ENCODE measurements at regions not wholly inside any gene's neighbourhood (a gene's known extent, or its start where the extent isn't known, plus 50 kb on each side); places are given as distances from the start of the nearest gene placed in this dataset.

DNA sequence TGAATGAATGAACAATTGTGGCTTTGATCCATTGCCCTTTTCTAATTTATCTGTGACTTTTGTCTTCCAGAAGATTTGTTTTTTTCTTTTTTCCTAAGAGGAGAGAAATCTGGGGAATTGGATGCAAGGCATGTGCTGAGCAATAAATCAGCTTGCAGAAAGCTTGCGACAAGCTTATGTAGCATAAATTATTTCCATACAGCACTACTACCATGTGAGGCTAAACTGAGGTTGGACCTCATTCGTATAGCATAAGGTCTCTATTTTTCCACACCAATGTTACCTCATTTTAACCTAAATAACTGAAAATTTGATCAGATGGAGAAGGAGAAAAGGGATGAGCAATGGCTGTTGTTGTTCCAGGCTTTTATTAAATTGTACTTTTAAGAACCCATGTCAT is 455.6 kb downstream of the TUSC7 start:
- intact Hi-C loops (cut with micrococcal nuclease; ENCODE audit: unreplicated experiment), result no loop called here
- TF ChIP-seq CTCF (IDR thresholded peaks at IDR 0.05; ENCODE audit: insufficient read depth in 1 of 2, low read depth in 1 of 2, low read length in 1 of 2, severe bottlenecking in 1 of 2, unreplicated experiment in 1 of 2), result no peak
- Mint-ChIP-seq H3K27ac (ENCODE audit: unreplicated experiment) (no peak overlapping the region), H3K4me3 (ENCODE audit: unreplicated experiment) (no peak overlapping the region), H3K9me3 (ENCODE audit: unreplicated experiment) (no peaks in the 10 kb centered on the region), H3K27me3 (ENCODE audit: insufficient read depth, unreplicated experiment) (peaks cover 2% of the 10 kb centered on the region), H3K36me3 (ENCODE audit: insufficient read depth, unreplicated experiment) (no peaks in the 10 kb centered on the region), H3K4me1 (ENCODE audit: low read depth, unreplicated experiment) (peaks cover 11% of the 10 kb centered on the region)
- no peaks in the 10 kb centered on the region for H3K27me3 ChIP-seq (replicated peaks; ENCODE audit: control insufficient read depth, insufficient read depth, low read length)
- H3K36me3 ChIP-seq (ENCODE audit: control insufficient read depth, insufficient read depth, low read length), result no peaks in the 10 kb centered on the region
- ChIA-PET CTCF (no interaction called here), POLR2A (no interaction called here)
- no peak overlapping the region for H3K4me3 ChIP-seq (ENCODE audit: low read depth, low read length)
- DNase-seq, result no peak
- H3K4me1 ChIP-seq, result peaks cover 5% of the 10 kb centered on the region; the same call in 1 of the 2 replicates
- H3K9me3 ChIP-seq, result no peaks in the 10 kb centered on the region
- BruUV-seq (replicated peaks), result no TSS peak

GRCh38 chr3:117165601-117166051 is 456.0 kb downstream of the TUSC7 start:
- Mint-ChIP-seq H3K27ac (ENCODE audit: unreplicated experiment) (no peak overlapping the region), H3K4me1 (ENCODE audit: low read depth, unreplicated experiment) (peaks cover 10% of the 10 kb centered on the region), H3K9me3 (ENCODE audit: unreplicated experiment) (no peaks in the 10 kb centered on the region), H3K27me3 (ENCODE audit: insufficient read depth, unreplicated experiment) (peaks cover 2% of the 10 kb centered on the region), H3K36me3 (ENCODE audit: insufficient read depth, unreplicated experiment) (no peaks in the 10 kb centered on the region), H3K4me3 (ENCODE audit: unreplicated experiment) (no peak overlapping the region)
- H3K9me3 ChIP-seq, result no peaks in the 10 kb centered on the region
- no peaks in the 10 kb centered on the region for H3K27me3 ChIP-seq (replicated peaks; ENCODE audit: control insufficient read depth, insufficient read depth, low read length)
- BruUV-seq (replicated peaks), result no TSS peak
- no peak overlapping the region for H3K4me3 ChIP-seq (ENCODE audit: low read depth, low read length)
- H3K4me1 ChIP-seq, result peaks cover 5% of the 10 kb centered on the region; the same call in 1 of the 2 replicates
- intact Hi-C loops (cut with micrococcal nuclease; ENCODE audit: unreplicated experiment), result no loop called here
- H3K36me3 ChIP-seq (ENCODE audit: control insufficient read depth, insufficient read depth, low read length), result no peaks in the 10 kb centered on the region
- peak; percentile 29 to 45 for DNase-seq
- POLR2A ChIA-PET, result no interaction called here
- TF ChIP-seq CTCF (IDR thresholded peaks at IDR 0.05; ENCODE audit: insufficient read depth in 1 of 2, low read depth in 1 of 2, low read length in 1 of 2, severe bottlenecking in 1 of 2, unreplicated experiment in 1 of 2), result no peak
- CTCF ChIA-PET, result no interaction called here

DNA sequence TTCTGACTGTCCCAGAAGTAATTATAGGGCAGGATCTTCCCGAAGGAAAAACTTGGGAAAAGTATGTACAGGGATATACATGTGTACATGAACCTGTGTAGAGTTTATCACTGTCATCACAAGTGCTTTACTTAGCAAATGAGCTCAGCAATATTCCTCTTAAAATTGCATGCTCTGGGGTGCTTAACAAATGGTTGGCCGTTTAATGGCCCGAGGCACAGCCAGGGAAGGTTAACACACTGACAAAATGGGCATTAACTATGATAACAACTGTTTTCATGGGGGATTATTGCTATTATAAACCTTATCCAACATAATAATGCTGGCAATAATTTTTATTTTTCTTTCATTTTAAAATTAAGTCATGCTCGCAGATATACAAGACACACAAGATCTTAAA is 459.3 kb downstream of the TUSC7 start:
- Mint-ChIP-seq H3K4me1 (ENCODE audit: low read depth, unreplicated experiment) (no peaks in the 10 kb centered on the region), H3K4me3 (ENCODE audit: unreplicated experiment) (no peak overlapping the region), H3K9me3 (ENCODE audit: unreplicated experiment) (no peaks in the 10 kb centered on the region), H3K36me3 (ENCODE audit: insufficient read depth, unreplicated experiment) (no peaks in the 10 kb centered on the region), H3K27ac (ENCODE audit: unreplicated experiment) (no peak overlapping the region), H3K27me3 (ENCODE audit: insufficient read depth, unreplicated experiment) (peaks cover 2% of the 10 kb centered on the region)
- H3K36me3 ChIP-seq (ENCODE audit: control insufficient read depth, insufficient read depth, low read length), result no peaks in the 10 kb centered on the region
- POLR2A ChIA-PET, result no interaction called here
- TF ChIP-seq CTCF (IDR thresholded peaks at IDR 0.05; ENCODE audit: insufficient read depth in 1 of 2, low read depth in 1 of 2, low read length in 1 of 2, severe bottlenecking in 1 of 2, unreplicated experiment in 1 of 2), result no peak
- H3K4me1 ChIP-seq, result peaks cover 5% of the 10 kb centered on the region; the same call in 1 of the 2 replicates
- H3K4me3 ChIP-seq (ENCODE audit: low read depth, low read length), result no peak overlapping the region
- no peak for DNase-seq
- intact Hi-C loops (cut with micrococcal nuclease; ENCODE audit: unreplicated experiment), result no loop called here
- CTCF ChIA-PET, result no interaction called here
- no peaks in the 10 kb centered on the region for H3K9me3 ChIP-seq
- BruUV-seq (replicated peaks), result no TSS peak
- no peaks in the 10 kb centered on the region for H3K27me3 ChIP-seq (replicated peaks; ENCODE audit: control insufficient read depth, insufficient read depth, low read length)
